Lower lobe of right lung (tissue), 2 donors: ENCODE measurements at regions not wholly inside any gene's neighbourhood (a gene's known extent, or its start where the extent isn't known, plus 50 kb on each side); places are given as distances from the start of the nearest gene placed in this dataset.

Experiments used
- ATAC-seq, 2 donors: fragments of 200-7000 bp; cut with Tn5 transposase; one replicate each; pipeline ENCODE4 v1.9.1; 2020 to 2022; ENCODE audit warnings: mild to moderate bottlenecking in 2 of 2, moderate library complexity in 2 of 2
- DNase-seq: peaks from one replicate; pipeline ENCODE4 v3.0.0-alpha.2; 2020
- H3K27ac ChIP-seq: fragments of 200-600 bp; one replicate; pipeline ENCODE4 v1.8.0; 2022
- H3K27me3 ChIP-seq: fragments of 200-600 bp; one replicate; pipeline ENCODE4 v1.8.0; 2022; ENCODE audit warnings: low read depth
- H3K36me3 ChIP-seq: fragments of 200-600 bp; one replicate; pipeline ENCODE4 v1.8.0; 2022; ENCODE audit warnings: mild to moderate bottlenecking
- H3K4me1 ChIP-seq: fragments of 200-600 bp; one replicate; pipeline ENCODE4 v1.8.0; 2022
- H3K4me3 ChIP-seq: fragments of 200-600 bp; one replicate; pipeline ENCODE4 v1.8.0; 2022; ENCODE audit warnings: mild to moderate bottlenecking
- H3K9me3 ChIP-seq: fragments of 200-600 bp; one replicate; pipeline ENCODE4 v1.8.0; 2022
- CTCF ChIP-seq: fragments of 200-600 bp; IDR thresholded peaks from one replicate; pipeline ENCODE4 v1.8.0; 2022; ENCODE audit warnings: antibody characterized with exemption, mild to moderate bottlenecking
- intact Hi-C: fragments of 100-400 bp; cut with DNase I; formaldehyde crosslinking; loops from one replicate; pipeline ENCODE4 v1.11.0; 2022
- donor health status: DM: no; HTN: yes; CAD: no; lungs with severe emphysema.

- TF ChIP-seq CTCF = no peak
- ATAC-seq = no peak
- Histone ChIP-seq H3K27ac (peak overlapping the region; percentile 32), H3K9me3 (no peaks in the 10 kb centered on the region), H3K36me3 (no peaks in the 10 kb centered on the region), H3K4me3 (no peak overlapping the region), H3K27me3 (no peaks in the 10 kb centered on the region), H3K4me1 (peaks cover 6% of the 10 kb centered on the region)
- intact Hi-C loops = no loop called here
- DNase-seq = no peak
These were observed 52.5 kb upstream of the SPTBN1 start for GRCh38 chr2:54403512-54404238.

GRCh38 chr2:54404270-54404669 is 51.9 kb upstream of the SPTBN1 start:
- no peak for TF ChIP-seq CTCF
- intact Hi-C loops = no loop called here
- no peaks in the 10 kb centered on the region for H3K9me3 ChIP-seq
- ATAC-seq = peak; percentile 78 to 85
- DNase-seq = no peak
- H3K27me3 ChIP-seq = no peaks in the 10 kb centered on the region
- peaks cover 6% of the 10 kb centered on the region for H3K4me1 ChIP-seq
- H3K27ac ChIP-seq = peak overlapping the region; percentile 3
- H3K4me3 ChIP-seq = no peak overlapping the region
- H3K36me3 ChIP-seq = no peaks in the 10 kb centered on the region

DNA sequence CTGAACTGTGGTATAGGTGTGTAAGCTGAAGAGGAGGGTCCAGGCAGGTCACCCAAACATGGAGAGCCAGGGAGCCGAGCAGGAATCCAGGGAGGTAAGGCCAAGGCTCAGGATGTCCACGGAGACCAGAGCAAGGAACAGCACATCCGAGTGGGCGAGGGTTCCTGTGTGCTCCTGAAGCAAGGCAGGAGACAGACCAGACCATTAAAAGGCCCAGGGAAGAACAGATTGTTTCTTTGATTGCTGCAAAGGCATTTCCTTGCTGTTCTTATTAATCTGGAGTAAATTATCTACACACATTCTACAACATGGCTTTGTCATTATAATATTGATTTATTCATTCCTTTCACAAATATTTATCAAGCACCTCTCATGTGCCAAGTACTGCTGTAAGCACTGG is 50.1 kb upstream of the SPTBN1 start:
- Histone ChIP-seq H3K27ac (no peak overlapping the region), H3K9me3 (no peaks in the 10 kb centered on the region), H3K4me1 (peaks cover 6% of the 10 kb centered on the region), H3K36me3 (no peaks in the 10 kb centered on the region), H3K4me3 (no peak overlapping the region), H3K27me3 (no peaks in the 10 kb centered on the region)
- DNase-seq (no peak), ATAC-seq (no peak)
- no peak for TF ChIP-seq CTCF
- intact Hi-C loops = no loop called here
